ENCODE measurements at regions not wholly inside any gene's neighbourhood (a gene's known extent, or its start where the extent isn't known, plus 50 kb on each side); places are given as distances from the start of the nearest gene placed in this dataset.

DNA sequence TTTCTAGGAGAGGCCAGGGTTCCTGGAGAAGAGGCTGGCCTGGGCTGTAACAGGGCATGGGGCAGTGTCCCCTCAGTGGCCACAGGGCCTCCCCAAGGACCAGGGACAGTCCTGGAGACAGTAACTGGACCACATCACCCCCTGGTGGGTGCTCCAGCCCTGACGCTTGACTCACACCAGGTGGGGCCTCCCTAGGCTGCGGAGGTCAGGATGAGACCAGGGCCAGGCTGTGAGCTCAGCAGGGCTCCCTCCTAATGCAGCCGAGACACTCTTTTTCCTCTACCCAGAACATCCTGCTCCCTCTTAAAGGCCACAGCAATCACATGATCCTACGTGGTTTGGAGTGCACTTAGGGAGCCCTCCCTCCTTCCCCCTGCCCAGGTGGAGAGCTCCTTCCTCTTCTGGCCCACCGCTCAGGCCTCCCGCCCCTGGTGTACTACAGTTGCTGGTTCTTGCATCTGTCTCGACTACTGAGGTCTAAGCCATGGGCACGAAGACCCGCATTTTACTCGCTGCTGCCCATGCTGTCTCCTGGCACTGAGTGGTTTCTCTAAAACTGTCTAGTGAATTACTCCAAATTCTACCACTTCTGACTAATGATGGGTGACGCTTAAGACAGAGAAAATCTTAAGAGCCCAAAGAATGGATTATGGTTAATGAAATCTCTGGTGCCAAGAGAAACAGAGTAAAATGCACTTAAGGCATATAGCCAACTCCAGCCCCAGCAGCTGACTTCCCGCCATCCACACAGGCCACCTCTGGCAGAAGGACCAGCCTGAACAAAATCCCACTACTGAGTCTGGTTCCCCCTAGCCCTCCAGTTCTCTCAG, 166.1 kb upstream of the CST7 start:
- Histone ChIP-seq H3K27me3 (replicated peaks; ENCODE audit: insufficient read depth, low read length) (no peaks in the 10 kb centered on the region), H3K36me3 (replicated peaks; ENCODE audit: insufficient read depth, low read length) (no peaks in the 10 kb centered on the region), H3K4me2 (ENCODE audit: low read depth, low read length) (no peak overlapping the region), H3K9ac (ENCODE audit: low read length) (no peak overlapping the region), H3K9me3 (replicated peaks; ENCODE audit: insufficient read depth, low read length) (no peaks in the 10 kb centered on the region), H3K79me2 (ENCODE audit: low read length) (no peaks in the 10 kb centered on the region), H3K4me1 (ENCODE audit: low read length) (peaks cover 45% of the 10 kb centered on the region), H3K4me3 (ENCODE audit: low read length) (no peak overlapping the region), H3K27ac (ENCODE audit: low read length) (no peak overlapping the region), H2AFZ (ENCODE audit: low read length) (no peak overlapping the region), H3F3A (ENCODE audit: insufficient read depth, low read length) (peaks cover 10% of the 10 kb centered on the region), H4K20me1 (ENCODE audit: insufficient read depth, low read length) (no peaks in the 10 kb centered on the region), H3K9me2 (replicated peaks; ENCODE audit: insufficient read depth, low read length) (no peaks in the 10 kb centered on the region)
- no peak for DNase-seq
- peak; percentile 16; the same call in 1 of the 2 replicates for TF ChIP-seq CTCF (IDR thresholded peaks at IDR 0.05; ENCODE audit: low read length)
- TF ChIP-seq EZH2 (optimal IDR thresholded peaks at IDR 0.05; ENCODE audit: low read depth, low read length), result no peak

- peak; percentile 87 for DNase-seq
- Histone ChIP-seq H3F3A (ENCODE audit: insufficient read depth, low read length) (peaks cover 10% of the 10 kb centered on the region), H3K9me2 (replicated peaks; ENCODE audit: insufficient read depth, low read length) (no peaks in the 10 kb centered on the region), H3K9ac (ENCODE audit: low read length) (peak overlapping the region; percentile 26; the same call in 1 of the 2 replicates), H3K27me3 (replicated peaks; ENCODE audit: insufficient read depth, low read length) (no peaks in the 10 kb centered on the region), H3K36me3 (replicated peaks; ENCODE audit: insufficient read depth, low read length) (no peaks in the 10 kb centered on the region), H4K20me1 (ENCODE audit: insufficient read depth, low read length) (no peaks in the 10 kb centered on the region), H3K4me3 (ENCODE audit: low read length) (0 out of 2 replicates have a peak overlapping the region, but pooled peaks have one; percentile 18), H3K4me2 (ENCODE audit: low read depth, low read length) (peak overlapping the region; percentile 56), H2AFZ (ENCODE audit: low read length) (peak overlapping the region; percentile 53), H3K27ac (ENCODE audit: low read length) (peak overlapping the region; percentile 78), H3K4me1 (ENCODE audit: low read length) (peaks cover 45% of the 10 kb centered on the region), H3K9me3 (replicated peaks; ENCODE audit: insufficient read depth, low read length) (no peaks in the 10 kb centered on the region), H3K79me2 (ENCODE audit: low read length) (no peaks in the 10 kb centered on the region)
- TF ChIP-seq CTCF (IDR thresholded peaks at IDR 0.05; ENCODE audit: low read length) (peak; percentile 81), EZH2 (optimal IDR thresholded peaks at IDR 0.05; ENCODE audit: low read depth, low read length) (no peak), EZH2phosphoT487 (IDR thresholded peaks at IDR 0.05; ENCODE audit: low read length) (no peak)
These were observed 165.2 kb upstream of the CST7 start for GRCh38 chr20:24783631-24784492.

DNA sequence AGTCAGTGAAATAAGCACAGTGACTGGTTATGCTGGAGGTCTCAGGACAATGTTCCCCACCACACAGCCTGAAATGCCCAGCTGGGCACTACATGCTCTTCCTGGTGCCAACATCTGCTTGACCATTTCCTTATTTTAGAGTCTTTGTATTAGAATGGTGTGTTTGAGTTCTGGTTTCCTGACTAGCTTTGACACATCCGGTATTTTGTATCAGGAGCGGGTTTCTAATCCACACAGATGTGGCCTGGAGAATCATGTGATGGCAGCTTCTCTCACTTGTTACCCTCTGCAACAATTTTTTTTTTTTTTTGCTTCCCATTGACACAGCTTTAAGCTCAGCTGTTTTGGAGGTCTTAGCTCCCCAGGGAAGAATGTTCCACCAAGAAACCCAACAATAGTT, 164.5 kb upstream of the CST7 start:
- H3K4me1 ChIP-seq (ENCODE audit: low read length), result peaks cover 45% of the 10 kb centered on the region
- no peak for TF ChIP-seq EZH2 (optimal IDR thresholded peaks at IDR 0.05; ENCODE audit: low read depth, low read length)
- TF ChIP-seq CTCF (IDR thresholded peaks at IDR 0.05; ENCODE audit: low read length), result no peak
- no peak for TF ChIP-seq EZH2phosphoT487 (IDR thresholded peaks at IDR 0.05; ENCODE audit: low read length)
- H3K79me2 ChIP-seq (ENCODE audit: low read length), result no peaks in the 10 kb centered on the region
- no peaks in the 10 kb centered on the region for H3K9me2 ChIP-seq (replicated peaks; ENCODE audit: insufficient read depth, low read length)
- no peaks in the 10 kb centered on the region for H3K36me3 ChIP-seq (replicated peaks; ENCODE audit: insufficient read depth, low read length)
- H4K20me1 ChIP-seq (ENCODE audit: insufficient read depth, low read length), result no peaks in the 10 kb centered on the region
- DNase-seq, result peak; percentile 67
- peak overlapping the region; percentile 18; the same call in 1 of the 2 replicates for H3K4me3 ChIP-seq (ENCODE audit: low read length)
- H3K9me3 ChIP-seq (replicated peaks; ENCODE audit: insufficient read depth, low read length), result no peaks in the 10 kb centered on the region
- peaks cover 10% of the 10 kb centered on the region for H3F3A ChIP-seq (ENCODE audit: insufficient read depth, low read length)
- H3K4me2 ChIP-seq (ENCODE audit: low read depth, low read length), result peak overlapping the region; percentile 56
- peak overlapping the region; percentile 26; the same call in 1 of the 2 replicates for H3K9ac ChIP-seq (ENCODE audit: low read length)
- H3K27me3 ChIP-seq (replicated peaks; ENCODE audit: insufficient read depth, low read length), result no peaks in the 10 kb centered on the region
- H3K27ac ChIP-seq (ENCODE audit: low read length), result peak overlapping the region; percentile 78
- H2AFZ ChIP-seq (ENCODE audit: low read length), result peak overlapping the region; percentile 53
